ENCODE measurements at regions not wholly inside any gene's neighbourhood (a gene's known extent, or its start where the extent isn't known, plus 50 kb on each side); places are given as distances from the start of the nearest gene placed in this dataset.
"Not testable (repeated sequence)": the region's sequence is repeated elsewhere in the genome, so short reads cannot be mapped to it uniquely, and the experiment has no call there.

- DNase-seq (ENCODE audit: low spot score) = no peak
Observed at GRCh38 chr7:91566402-91566732, 302.1 kb downstream of the FZD1 start.

- no peak for DNase-seq (ENCODE audit: low spot score)
Observed at GRCh38 chr7:91567081-91568012, 303.1 kb downstream of the FZD1 start.

- no peak for DNase-seq (ENCODE audit: low spot score)
Observed at GRCh38 chr7:91568138-91568537, 303.9 kb downstream of the FZD1 start.

- no peak for DNase-seq (ENCODE audit: low spot score)
Observed at GRCh38 chr7:91569728-91570457, 305.7 kb downstream of the FZD1 start.

- DNase-seq (ENCODE audit: low spot score) = no peak
Observed at GRCh38 chr7:91570560-91570959, 306.3 kb downstream of the FZD1 start.

- DNase-seq (ENCODE audit: low spot score) = no peak
Observed at GRCh38 chr7:91571601-91572000, 307.4 kb downstream of the FZD1 start.

GRCh38 chr7:91573405-91573804 is 307.1 kb downstream of the MTERF1 start:
- no peak for DNase-seq (ENCODE audit: low spot score)

GRCh38 chr7:91576459-91576858 is 304.0 kb downstream of the MTERF1 start:
- DNase-seq (ENCODE audit: low spot score) = not testable (repeated sequence)

- no peak for DNase-seq (ENCODE audit: low spot score)
Observed at GRCh38 chr7:91579837-91580236, 300.7 kb downstream of the MTERF1 start.

- DNase-seq (ENCODE audit: low spot score) = no peak
Observed at GRCh38 chr7:91582799-91583477, 297.6 kb downstream of the MTERF1 start.

- DNase-seq (ENCODE audit: low spot score) = no peak
Observed at GRCh38 chr7:91596287-91596686, 284.2 kb downstream of the MTERF1 start.

- DNase-seq (ENCODE audit: low spot score) = no peak
Observed at GRCh38 chr7:91598791-91599190, 281.7 kb downstream of the MTERF1 start.

- DNase-seq (ENCODE audit: low spot score) = no peak
Observed at GRCh38 chr7:91600112-91600511, 280.4 kb downstream of the MTERF1 start.

- no peak for DNase-seq (ENCODE audit: low spot score)
Observed at GRCh38 chr7:91603707-91604106, 276.8 kb downstream of the MTERF1 start.

- DNase-seq (ENCODE audit: low spot score) = no peak
Observed at GRCh38 chr7:91608606-91609005, 271.9 kb downstream of the MTERF1 start.

GRCh38 chr7:91609525-91609924 is 271.0 kb downstream of the MTERF1 start:
- no peak for DNase-seq (ENCODE audit: low spot score)

- no peak for DNase-seq (ENCODE audit: low spot score)
Observed at GRCh38 chr7:91614431-91614830, 266.1 kb downstream of the MTERF1 start.

- DNase-seq (ENCODE audit: low spot score) = no peak
Observed at GRCh38 chr7:91618776-91619765, 261.4 kb downstream of the MTERF1 start.

GRCh38 chr7:91620827-91621226 is 259.7 kb downstream of the MTERF1 start:
- no peak for DNase-seq (ENCODE audit: low spot score)

- DNase-seq (ENCODE audit: low spot score) = not testable (repeated sequence)
Observed at GRCh38 chr7:91627324-91627723, 253.2 kb downstream of the MTERF1 start.

- peak; percentile 5 for DNase-seq (ENCODE audit: low spot score)
Observed at GRCh38 chr7:91628742-91629141, 251.8 kb downstream of the MTERF1 start.
